ENCODE measurements at regions not wholly inside any gene's neighbourhood (a gene's known extent, or its start where the extent isn't known, plus 50 kb on each side); places are given as distances from the start of the nearest gene placed in this dataset.

- peaks cover 2% of the 10 kb centered on the region for H3K27me3 Mint-ChIP-seq (ENCODE audit: unreplicated experiment)
- H3K9me3 Mint-ChIP-seq (ENCODE audit: unreplicated experiment), result no peaks in the 10 kb centered on the region
- DNase-seq (ENCODE audit: low spot score), result no peak
- H3K4me3 Mint-ChIP-seq (ENCODE audit: unreplicated experiment), result no peak overlapping the region
- no peaks in the 10 kb centered on the region for H3K4me1 Mint-ChIP-seq (ENCODE audit: unreplicated experiment)
- H3K27ac Mint-ChIP-seq (ENCODE audit: unreplicated experiment), result no peak overlapping the region
- TF ChIP-seq, protein P1, sequence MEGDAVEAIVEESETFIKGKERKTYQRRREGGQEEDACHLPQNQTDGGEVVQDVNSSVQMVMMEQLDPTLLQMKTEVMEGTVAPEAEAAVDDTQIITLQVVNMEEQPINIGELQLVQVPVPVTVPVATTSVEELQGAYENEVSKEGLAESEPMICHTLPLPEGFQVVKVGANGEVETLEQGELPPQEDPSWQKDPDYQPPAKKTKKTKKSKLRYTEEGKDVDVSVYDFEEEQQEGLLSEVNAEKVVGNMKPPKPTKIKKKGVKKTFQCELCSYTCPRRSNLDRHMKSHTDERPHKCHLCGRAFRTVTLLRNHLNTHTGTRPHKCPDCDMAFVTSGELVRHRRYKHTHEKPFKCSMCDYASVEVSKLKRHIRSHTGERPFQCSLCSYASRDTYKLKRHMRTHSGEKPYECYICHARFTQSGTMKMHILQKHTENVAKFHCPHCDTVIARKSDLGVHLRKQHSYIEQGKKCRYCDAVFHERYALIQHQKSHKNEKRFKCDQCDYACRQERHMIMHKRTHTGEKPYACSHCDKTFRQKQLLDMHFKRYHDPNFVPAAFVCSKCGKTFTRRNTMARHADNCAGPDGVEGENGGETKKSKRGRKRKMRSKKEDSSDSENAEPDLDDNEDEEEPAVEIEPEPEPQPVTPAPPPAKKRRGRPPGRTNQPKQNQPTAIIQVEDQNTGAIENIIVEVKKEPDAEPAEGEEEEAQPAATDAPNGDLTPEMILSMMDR (IDR thresholded peaks at IDR 0.05; ENCODE audit: unreplicated experiment), result no peak
- no peaks in the 10 kb centered on the region for H3K36me3 Mint-ChIP-seq (ENCODE audit: low read depth, unreplicated experiment)
These were observed 379.3 kb upstream of the TENM3 start for GRCh38 chr4:181863856-181864255.

- H3K4me3 Mint-ChIP-seq (ENCODE audit: unreplicated experiment), result no peak overlapping the region
- H3K36me3 Mint-ChIP-seq (ENCODE audit: low read depth, unreplicated experiment), result no peaks in the 10 kb centered on the region
- H3K9me3 Mint-ChIP-seq (ENCODE audit: unreplicated experiment), result no peaks in the 10 kb centered on the region
- TF ChIP-seq, protein P1 (IDR thresholded peaks at IDR 0.05; ENCODE audit: unreplicated experiment), result no peak
- H3K4me1 Mint-ChIP-seq (ENCODE audit: unreplicated experiment), result no peaks in the 10 kb centered on the region
- peaks cover 1% of the 10 kb centered on the region for H3K27me3 Mint-ChIP-seq (ENCODE audit: unreplicated experiment)
- H3K27ac Mint-ChIP-seq (ENCODE audit: unreplicated experiment), result no peak overlapping the region
- no peak for DNase-seq (ENCODE audit: low spot score)
These were observed 372.9 kb upstream of the TENM3 start for GRCh38 chr4:181870326-181870725.

DNA sequence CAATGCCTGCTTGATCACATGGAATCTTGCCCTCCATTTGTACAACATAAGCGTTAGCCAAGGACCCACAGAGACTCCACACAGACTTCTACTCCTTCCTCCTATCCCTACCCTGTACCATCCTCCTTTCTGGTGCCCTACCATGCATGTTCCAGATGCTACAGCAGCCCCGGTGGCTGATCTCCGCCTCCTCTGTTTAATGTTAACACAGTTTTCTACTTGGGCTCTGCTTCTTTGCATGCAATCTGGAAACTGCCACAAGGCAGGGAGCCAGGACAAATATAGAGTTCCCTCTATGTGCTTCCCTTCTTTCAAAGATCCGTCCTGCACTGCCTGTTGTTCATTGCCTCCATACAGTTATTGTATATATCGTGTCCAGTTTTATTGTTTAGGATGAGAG, 368.6 kb upstream of the TENM3 start:
- no peaks in the 10 kb centered on the region for H3K36me3 Mint-ChIP-seq (ENCODE audit: low read depth, unreplicated experiment)
- no peak overlapping the region for H3K27ac Mint-ChIP-seq (ENCODE audit: unreplicated experiment)
- TF ChIP-seq, protein P1 (IDR thresholded peaks at IDR 0.05; ENCODE audit: unreplicated experiment), result no peak
- no peaks in the 10 kb centered on the region for H3K4me1 Mint-ChIP-seq (ENCODE audit: unreplicated experiment)
- H3K27me3 Mint-ChIP-seq (ENCODE audit: unreplicated experiment), result no peaks in the 10 kb centered on the region
- H3K4me3 Mint-ChIP-seq (ENCODE audit: unreplicated experiment), result no peak overlapping the region
- no peak for DNase-seq (ENCODE audit: low spot score)
- H3K9me3 Mint-ChIP-seq (ENCODE audit: unreplicated experiment), result no peaks in the 10 kb centered on the region

DNA sequence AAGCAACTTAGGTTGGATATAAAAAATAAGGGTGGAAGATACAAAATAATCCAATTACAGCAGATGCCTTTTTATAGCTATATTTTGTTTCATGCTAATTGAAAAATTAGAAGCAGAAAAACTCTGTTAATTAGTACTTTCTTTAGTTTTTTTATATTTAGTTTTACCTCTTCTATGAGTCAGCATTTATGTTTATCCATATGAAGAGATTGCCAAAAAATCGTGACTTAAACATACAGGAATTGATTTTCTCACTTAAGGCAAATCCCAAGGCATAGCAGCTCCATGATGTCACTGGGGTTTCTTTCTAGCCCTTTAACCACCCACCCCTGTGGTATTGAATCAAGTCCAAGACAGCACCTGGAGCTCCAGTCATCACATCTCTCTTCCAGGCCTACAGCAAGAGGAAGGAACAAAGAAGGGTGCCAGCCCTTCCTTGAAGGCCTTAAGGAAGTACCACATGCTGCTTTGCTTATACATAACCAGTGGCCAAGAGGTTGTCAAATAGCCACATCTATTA, 365.8 kb upstream of the TENM3 start:
- H3K4me1 Mint-ChIP-seq (ENCODE audit: unreplicated experiment), result no peaks in the 10 kb centered on the region
- H3K36me3 Mint-ChIP-seq (ENCODE audit: low read depth, unreplicated experiment), result no peaks in the 10 kb centered on the region
- DNase-seq (ENCODE audit: low spot score), result no peak
- no peaks in the 10 kb centered on the region for H3K9me3 Mint-ChIP-seq (ENCODE audit: unreplicated experiment)
- H3K27ac Mint-ChIP-seq (ENCODE audit: unreplicated experiment), result no peak overlapping the region
- TF ChIP-seq, protein P1 (IDR thresholded peaks at IDR 0.05; ENCODE audit: unreplicated experiment), result no peak
- H3K27me3 Mint-ChIP-seq (ENCODE audit: unreplicated experiment), result peaks cover 1% of the 10 kb centered on the region
- no peak overlapping the region for H3K4me3 Mint-ChIP-seq (ENCODE audit: unreplicated experiment)

DNA sequence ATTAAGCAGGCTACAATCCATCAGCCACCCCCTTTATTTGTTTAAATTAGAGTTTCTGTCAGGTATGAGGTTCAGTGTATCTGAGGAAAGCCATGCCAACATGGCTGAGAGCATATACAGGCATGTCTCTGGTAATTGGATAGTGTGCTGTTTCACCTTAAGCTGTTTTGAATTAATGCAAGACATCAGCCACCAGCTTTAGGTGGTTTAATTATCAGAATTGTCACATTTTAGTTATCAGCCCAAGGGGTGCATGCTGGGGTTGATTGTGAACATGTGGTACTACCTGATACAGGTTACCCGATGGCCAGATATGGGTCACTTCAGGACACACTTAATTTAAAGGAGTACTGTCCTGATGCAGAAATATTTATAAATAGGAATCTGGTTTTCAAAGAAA, 353.2 kb upstream of the TENM3 start:
- no peaks in the 10 kb centered on the region for H3K9me3 Mint-ChIP-seq (ENCODE audit: unreplicated experiment)
- no peaks in the 10 kb centered on the region for H3K27me3 Mint-ChIP-seq (ENCODE audit: unreplicated experiment)
- no peaks in the 10 kb centered on the region for H3K36me3 Mint-ChIP-seq (ENCODE audit: low read depth, unreplicated experiment)

More for the DNA sequence above, 353.2 kb upstream of the TENM3 start:
- TF ChIP-seq, protein P1 (IDR thresholded peaks at IDR 0.05; ENCODE audit: unreplicated experiment), result no peak
- no peaks in the 10 kb centered on the region for H3K4me1 Mint-ChIP-seq (ENCODE audit: unreplicated experiment)
- no peak overlapping the region for H3K27ac Mint-ChIP-seq (ENCODE audit: unreplicated experiment)
- DNase-seq (ENCODE audit: low spot score), result no peak
- no peak overlapping the region for H3K4me3 Mint-ChIP-seq (ENCODE audit: unreplicated experiment)

All from endothelial cell (in vitro differentiated cells).